CD4-positive, CD25-positive, alpha-beta regulatory T cell (primary cell): ENCODE measurements at regions not wholly inside any gene's neighbourhood (a gene's known extent, or its start where the extent isn't known, plus 50 kb on each side); places are given as distances from the start of the nearest gene placed in this dataset.

Experiments
- ATAC-seq, 2 donors: fragments of 150-1000 bp; cut with Tn5 transposase; one replicate each; pipeline ENCODE4 v1.10.0; 2021; ENCODE audit warnings: low read depth in 2 of 2, moderate number of reproducible peaks in 2 of 2, moderate library complexity in 1 of 2
- DNase-seq, 3 donors: peaks; one replicate each; pipeline versions ENCODE4 v3.0.0 to v3.0.0-alpha.2; 2012 to 2022; ENCODE audit warnings: mixed read lengths in 1 of 3
- H3K27ac ChIP-seq: one replicate; pipeline ENCODE4 v1.7.0; 2013; ENCODE audit warnings: mild to moderate bottlenecking, low read length; ENCODE audit not compliant: insufficient read depth, poor library complexity, severe bottlenecking
- H3K27me3 ChIP-seq: one replicate; pipeline ENCODE4 v1.7.0; 2013; ENCODE audit warnings: low read length; ENCODE audit not compliant: control insufficient read depth, insufficient read depth
- H3K36me3 ChIP-seq: one replicate; pipeline ENCODE4 v1.7.0; 2013; ENCODE audit warnings: mild to moderate bottlenecking, low read length, moderate library complexity; ENCODE audit not compliant: control insufficient read depth, insufficient read depth
- H3K4me1 ChIP-seq: 2 replicates; pipeline ENCODE4 v1.7.0; 2013; ENCODE audit warnings: mild to moderate bottlenecking, low read length; ENCODE audit not compliant: insufficient read depth, control insufficient read depth, poor library complexity, severe bottlenecking
- H3K4me3 ChIP-seq: one replicate; pipeline ENCODE4 v1.7.0; 2013; ENCODE audit warnings: low read depth, mild to moderate bottlenecking, low read length, moderate library complexity
- H3K9me3 ChIP-seq, 2 experiments: 1 replicate in 1 of 2; 2 replicates in 1 of 2; pipeline ENCODE4 v1.7.0; 2013; ENCODE audit warnings: low read length in 2 of 2, mild to moderate bottlenecking in 1 of 2, moderate library complexity in 1 of 2; ENCODE audit not compliant: control insufficient read depth in 2 of 2
- H3K27ac Mint-ChIP-seq, 3 donors: one replicate each; pipeline ENCODE4 v1.8.0; 2020 to 2022; ENCODE audit warnings: mild to moderate bottlenecking in 3 of 3, mixed read lengths in 3 of 3, moderate library complexity in 2 of 3
- H3K27me3 Mint-ChIP-seq: one replicate; pipeline ENCODE4 v1.8.0; 2022; ENCODE audit warnings: mild to moderate bottlenecking, mixed read lengths
- H3K36me3 Mint-ChIP-seq: one replicate; pipeline ENCODE4 v1.8.0; 2020; ENCODE audit warnings: mixed read lengths
- H3K4me1 Mint-ChIP-seq, 4 donors: one replicate each; pipeline ENCODE4 v1.8.0; 2020 to 2022; ENCODE audit warnings: mixed read lengths in 4 of 4, mild to moderate bottlenecking in 1 of 4
- H3K4me3 Mint-ChIP-seq, 4 donors: one replicate each; pipeline ENCODE4 v1.8.0; 2020 to 2022; ENCODE audit warnings: mild to moderate bottlenecking in 4 of 4, mixed read lengths in 4 of 4, moderate library complexity in 3 of 4
- H3K9me3 Mint-ChIP-seq, 7 donors: one replicate each; pipeline ENCODE4 v1.8.0; 2020 to 2022; ENCODE audit warnings: mixed read lengths in 7 of 7, mild to moderate bottlenecking in 3 of 7, moderate library complexity in 2 of 7

DNA sequence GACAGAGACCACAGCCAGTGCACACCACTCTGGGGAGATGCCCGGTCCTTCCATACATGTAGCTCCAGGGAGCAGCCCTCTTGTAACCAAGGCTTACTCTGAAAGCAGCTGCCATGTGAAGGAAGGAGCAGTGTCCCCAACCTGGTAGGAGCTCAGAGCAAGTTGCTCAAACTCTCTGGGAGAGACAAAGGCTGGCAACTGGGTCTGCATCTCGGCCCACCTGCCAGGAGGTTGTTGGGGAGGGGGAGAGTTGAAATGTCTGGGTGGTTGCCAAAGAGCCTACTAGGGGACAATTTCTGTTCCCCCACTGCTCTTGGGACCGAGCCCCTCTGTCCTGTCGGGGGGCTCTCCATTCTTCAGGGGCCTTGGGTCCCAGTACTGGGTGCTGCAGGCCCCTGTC is 309.9 kb downstream of the TLE3 start:
- Histone ChIP-seq H3K4me1 (no peaks in the 10 kb centered on the region), H3K36me3 (no peaks in the 10 kb centered on the region), H3K27me3 (peaks cover 10% of the 10 kb centered on the region), H3K27ac (no peak overlapping the region), H3K4me3 (no peak overlapping the region), H3K9me3 (peaks cover 7 to 9% of the 10 kb centered on the region in 2 experiments)
- Mint-ChIP-seq H3K36me3 (no peaks in the 10 kb centered on the region), H3K27me3 (peaks cover 24% of the 10 kb centered on the region), H3K4me3 (no peak overlapping the region), H3K9me3 (peaks cover 0 to 10% (median 3%) of the 10 kb centered on the region in 7 donors), H3K4me1 (peaks cover 0 to 7% (median 1%) of the 10 kb centered on the region in 4 donors), H3K27ac (no peak overlapping the region)
- DNase-seq: no peak
- no peak for ATAC-seq

DNA sequence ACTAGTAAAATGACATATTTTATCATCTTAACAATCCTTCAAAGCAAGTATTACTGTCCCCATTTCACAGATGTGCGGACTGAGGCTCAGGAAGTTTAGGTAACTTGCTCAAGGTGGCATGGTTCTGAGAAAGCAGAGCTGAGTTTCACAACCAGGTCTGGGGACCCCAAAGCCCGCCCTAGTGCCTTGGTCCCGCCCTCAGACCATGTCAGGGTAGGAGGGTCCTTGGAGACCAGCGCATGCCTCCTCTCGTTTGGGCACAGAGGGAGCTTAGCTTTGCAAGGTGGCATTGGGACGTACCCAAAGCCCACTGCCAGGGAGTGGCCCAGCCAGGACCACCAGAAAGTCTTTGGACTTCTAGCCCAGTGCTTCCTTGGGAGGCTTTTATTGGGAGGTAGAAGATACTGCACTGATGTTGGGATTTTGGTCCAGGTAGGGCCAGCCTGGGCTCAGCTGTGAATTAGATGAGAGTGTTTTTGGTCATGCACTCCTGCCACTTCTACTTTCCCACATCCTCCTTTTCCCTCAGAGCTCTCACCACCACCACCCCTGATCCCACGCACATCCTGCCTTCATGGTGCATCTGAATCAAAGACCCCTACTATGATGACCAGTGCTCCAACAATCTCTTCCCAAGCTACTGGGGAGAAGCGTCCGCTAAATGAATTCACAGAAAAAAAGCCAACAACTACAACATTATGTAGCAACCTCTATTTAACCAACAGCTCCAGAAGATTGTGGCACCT is 307.9 kb downstream of the TLE3 start:
- Mint-ChIP-seq H3K27me3 (peaks cover 9% of the 10 kb centered on the region), H3K4me3 (no peak overlapping the region), H3K27ac (no peak overlapping the region), H3K4me1 (no peaks in the 10 kb centered on the region), H3K36me3 (no peaks in the 10 kb centered on the region), H3K9me3 (peaks cover 0 to 10% (median 3%) of the 10 kb centered on the region in 7 donors)
- no peak for DNase-seq
- no peak overlapping the region for H3K27ac ChIP-seq
- peaks cover 7 to 9% of the 10 kb centered on the region in 2 experiments for H3K9me3 ChIP-seq
- ATAC-seq: no peak
- H3K36me3 ChIP-seq: no peaks in the 10 kb centered on the region
- H3K27me3 ChIP-seq: peaks cover 8% of the 10 kb centered on the region
- no peak overlapping the region for H3K4me3 ChIP-seq
- no peaks in the 10 kb centered on the region for H3K4me1 ChIP-seq

DNA sequence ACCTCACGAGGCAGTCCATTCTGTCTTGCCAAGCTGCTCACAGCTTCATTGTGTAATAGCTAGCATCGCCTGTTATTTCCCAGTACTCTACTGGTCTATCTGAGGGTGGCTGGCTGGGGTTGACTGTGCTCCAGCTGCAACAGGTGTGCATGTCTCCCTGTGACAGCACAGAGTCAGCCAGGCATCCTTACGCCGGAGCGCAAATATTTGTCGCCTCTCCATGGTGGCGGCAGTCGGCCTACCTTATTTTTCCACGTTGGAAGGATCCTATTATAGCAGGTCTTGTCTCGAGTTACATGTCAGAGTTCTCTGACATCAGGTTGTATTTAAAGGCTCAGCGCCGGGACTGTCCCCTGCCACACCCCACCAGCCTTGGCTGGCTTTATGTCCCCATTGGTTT is 307.1 kb downstream of the TLE3 start:
- Mint-ChIP-seq H3K4me1 (no peaks in the 10 kb centered on the region), H3K4me3 (no peak overlapping the region), H3K27me3 (peaks cover 6% of the 10 kb centered on the region), H3K9me3 (peaks cover 0 to 10% (median 3%) of the 10 kb centered on the region in 7 donors), H3K27ac (no peak overlapping the region), H3K36me3 (no peaks in the 10 kb centered on the region)
- Histone ChIP-seq H3K27ac (no peak overlapping the region), H3K4me3 (no peak overlapping the region), H3K4me1 (no peaks in the 10 kb centered on the region), H3K36me3 (no peaks in the 10 kb centered on the region), H3K27me3 (peaks cover 2% of the 10 kb centered on the region), H3K9me3 (peaks cover 7 to 9% of the 10 kb centered on the region in 2 experiments)
- no peak for DNase-seq
- no peak for ATAC-seq

DNA sequence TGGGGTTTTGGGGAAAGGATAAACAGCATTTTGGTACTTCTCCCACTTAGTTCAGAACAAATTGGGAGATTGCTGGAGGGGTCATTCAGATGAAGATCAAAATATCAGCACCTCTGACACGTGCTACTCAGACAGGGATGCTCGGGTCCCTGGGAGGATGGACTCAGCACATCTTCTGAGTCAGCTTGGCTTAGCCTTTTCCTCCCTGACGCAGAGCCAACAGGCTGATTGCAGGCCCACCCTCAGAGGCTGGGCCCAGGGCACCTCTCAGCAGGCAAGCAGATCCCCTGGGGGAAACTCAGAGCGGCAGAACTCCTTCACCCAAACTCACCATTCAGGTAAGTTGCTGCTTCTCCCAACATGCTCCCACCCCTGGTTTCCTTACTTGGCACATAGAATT is 304.9 kb downstream of the TLE3 start:
- no peaks in the 10 kb centered on the region for H3K4me1 ChIP-seq
- Mint-ChIP-seq H3K4me3 (no peak overlapping the region), H3K9me3 (peaks cover 0 to 10% (median 3%) of the 10 kb centered on the region in 7 donors), H3K27me3 (no peaks in the 10 kb centered on the region), H3K27ac (no peak overlapping the region), H3K4me1 (no peaks in the 10 kb centered on the region), H3K36me3 (no peaks in the 10 kb centered on the region)
- no peaks in the 10 kb centered on the region for H3K27me3 ChIP-seq
- H3K4me3 ChIP-seq: no peak overlapping the region
- no peaks in the 10 kb centered on the region for H3K36me3 ChIP-seq
- H3K9me3 ChIP-seq: peaks cover 7 to 9% of the 10 kb centered on the region in 2 experiments
- ATAC-seq: no peak
- DNase-seq: no peak
- H3K27ac ChIP-seq: no peak overlapping the region

GRCh38 chr15:69793431-69793780 is 304.3 kb downstream of the TLE3 start:
- H3K36me3 ChIP-seq: no peaks in the 10 kb centered on the region
- ATAC-seq (no peak), DNase-seq (no peak)
- no peak overlapping the region for H3K4me3 ChIP-seq
- H3K27me3 ChIP-seq: no peaks in the 10 kb centered on the region
- no peaks in the 10 kb centered on the region for H3K4me1 ChIP-seq
- Mint-ChIP-seq H3K9me3 (peaks cover 0 to 10% (median 3%) of the 10 kb centered on the region in 7 donors), H3K4me3 (no peak overlapping the region), H3K36me3 (no peaks in the 10 kb centered on the region), H3K4me1 (no peaks in the 10 kb centered on the region), H3K27ac (peak overlapping the region in 1 of 3 donors; percentile 85), H3K27me3 (no peaks in the 10 kb centered on the region)
- peaks cover 7 to 9% of the 10 kb centered on the region in 2 experiments for H3K9me3 ChIP-seq
- no peak overlapping the region for H3K27ac ChIP-seq

- Histone ChIP-seq H3K36me3 (no peaks in the 10 kb centered on the region), H3K27ac (no peak overlapping the region), H3K4me3 (no peak overlapping the region), H3K27me3 (no peaks in the 10 kb centered on the region), H3K9me3 (peaks cover 7 to 9% of the 10 kb centered on the region in 2 experiments), H3K4me1 (no peaks in the 10 kb centered on the region)
- Mint-ChIP-seq H3K4me3 (no peak overlapping the region), H3K27ac (no peak overlapping the region), H3K4me1 (no peaks in the 10 kb centered on the region), H3K27me3 (no peaks in the 10 kb centered on the region), H3K36me3 (no peaks in the 10 kb centered on the region), H3K9me3 (peaks cover 0 to 10% (median 3%) of the 10 kb centered on the region in 7 donors)
- DNase-seq (no peak), ATAC-seq (no peak)
These were observed 303.8 kb downstream of the TLE3 start for GRCh38 chr15:69793781-69794451.

DNA sequence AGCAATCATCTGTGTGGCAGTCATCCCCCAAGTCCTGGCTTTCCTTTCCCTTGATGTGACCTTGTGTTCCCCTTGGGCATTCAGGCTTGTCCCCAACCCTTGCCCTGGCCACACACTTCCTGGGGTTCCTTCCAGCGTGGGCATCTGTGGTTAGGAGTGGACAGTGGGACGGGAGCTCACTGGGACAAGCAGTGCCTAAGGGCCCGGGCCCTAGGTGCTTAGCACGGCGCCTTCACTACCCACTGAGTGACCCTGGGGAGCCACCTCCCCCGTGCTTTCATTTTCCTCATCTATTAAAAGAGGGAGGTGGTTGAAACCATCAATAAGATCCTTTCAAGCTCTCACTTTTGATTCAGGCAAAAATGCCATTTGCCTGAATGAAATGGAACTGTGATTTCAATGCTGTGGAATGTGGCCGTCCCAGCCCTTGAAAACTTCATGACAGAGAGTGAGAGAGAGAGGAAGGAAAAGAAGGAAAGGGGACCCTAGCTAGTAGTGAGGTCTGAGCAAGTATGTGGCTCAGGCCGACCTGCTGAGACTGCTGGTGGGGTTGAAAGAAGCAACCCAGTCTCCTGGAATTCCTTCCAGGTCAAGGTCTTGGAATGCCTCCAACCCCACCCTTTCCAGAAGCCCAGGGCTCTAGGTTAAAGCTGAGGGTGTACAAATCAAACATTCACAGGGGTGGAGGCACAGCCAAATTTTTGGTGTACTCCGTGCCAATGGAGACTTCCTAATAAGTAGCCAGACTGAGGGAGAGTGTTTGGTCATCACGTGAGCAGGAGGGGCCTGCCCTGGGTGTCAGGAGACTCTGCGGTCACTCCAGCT is 302.9 kb downstream of the TLE3 start:
- H3K27ac ChIP-seq: no peak overlapping the region
- Mint-ChIP-seq H3K27me3 (no peaks in the 10 kb centered on the region), H3K36me3 (no peaks in the 10 kb centered on the region), H3K9me3 (peaks cover 0 to 10% (median 3%) of the 10 kb centered on the region in 7 donors), H3K4me3 (no peak overlapping the region), H3K27ac (no peak overlapping the region), H3K4me1 (no peaks in the 10 kb centered on the region)
- no peaks in the 10 kb centered on the region for H3K4me1 ChIP-seq
- DNase-seq (no peak), ATAC-seq (no peak)
- no peaks in the 10 kb centered on the region for H3K36me3 ChIP-seq
- H3K9me3 ChIP-seq: peaks cover 7 to 9% of the 10 kb centered on the region in 2 experiments
- H3K27me3 ChIP-seq: no peaks in the 10 kb centered on the region
- H3K4me3 ChIP-seq: no peak overlapping the region
